H9 (cell line): ENCODE measurements at regions not wholly inside any gene's neighbourhood (a gene's known extent, or its start where the extent isn't known, plus 50 kb on each side); places are given as distances from the start of the nearest gene placed in this dataset.

ENCODE experiments used
- DNase-seq: peaks from one replicate; pipeline ENCODE4 v3.0.0-alpha.2; 2017
- H2AFZ ChIP-seq: one replicate; pipeline ENCODE4 v1.6.1; 2013; ENCODE audit warnings: mild to moderate bottlenecking, low read length, control low read depth, moderate library complexity
- H2AK5ac ChIP-seq: 2 replicates; pipeline ENCODE4 v1.6.1; 2013; ENCODE audit warnings: low read length, control low read depth, mixed read lengths; ENCODE audit not compliant: insufficient read length
- H2BK120ac ChIP-seq: one replicate; pipeline ENCODE4 v1.6.1; 2013; ENCODE audit warnings: low read depth, mild to moderate bottlenecking, low read length, control low read depth, inconsistent platforms; ENCODE audit not compliant: poor library complexity, severe bottlenecking
- H2BK12ac ChIP-seq: 2 replicates; pipeline ENCODE4 v1.6.1; 2013; ENCODE audit warnings: low read length, control low read depth, mixed read lengths, low read depth; ENCODE audit not compliant: insufficient read length
- H2BK15ac ChIP-seq: 2 replicates; pipeline ENCODE4 v1.6.1; 2013; ENCODE audit warnings: low read depth, low read length, control low read depth
- H2BK20ac ChIP-seq: one replicate; pipeline ENCODE4 v1.6.1; 2013; ENCODE audit warnings: low read depth, mild to moderate bottlenecking, low read length, control low read depth, inconsistent platforms; ENCODE audit not compliant: poor library complexity, severe bottlenecking
- H2BK5ac ChIP-seq: 2 replicates; pipeline ENCODE4 v1.6.1; 2013; ENCODE audit warnings: low read length, control low read depth, mixed read lengths; ENCODE audit not compliant: insufficient read length
- H3K14ac ChIP-seq: 2 replicates; pipeline ENCODE4 v1.6.1; 2013; ENCODE audit warnings: low read length, control low read depth; ENCODE audit not compliant: insufficient read depth
- H3K18ac ChIP-seq: 2 replicates; pipeline ENCODE4 v1.6.1; 2013; ENCODE audit warnings: low read depth, mild to moderate bottlenecking, mixed read lengths, low read length, control low read depth; ENCODE audit not compliant: insufficient read length
- H3K23ac ChIP-seq: 2 replicates; pipeline ENCODE4 v1.6.1; 2013; ENCODE audit warnings: low read length, control low read depth, mixed read lengths, low read depth; ENCODE audit not compliant: insufficient read length
- H3K23me2 ChIP-seq: 2 replicates; pipeline ENCODE4 v1.6.1; 2013; ENCODE audit warnings: low read depth, mild to moderate bottlenecking, mixed read lengths, low read length, control low read depth; ENCODE audit not compliant: insufficient read length, poor library complexity, severe bottlenecking
- H3K27ac ChIP-seq: 2 replicates; pipeline ENCODE4 v1.5.1; 2013; ENCODE audit warnings: low read length, control low read depth, mixed read lengths, low read depth; ENCODE audit not compliant: insufficient read length
- H3K27me3 ChIP-seq: 2 replicates; pipeline ENCODE4 v1.6.1; 2013; ENCODE audit warnings: low read length, control low read depth, inconsistent platforms; ENCODE audit not compliant: insufficient read depth
- H3K4ac ChIP-seq: 2 replicates; pipeline ENCODE4 v1.6.1; 2013; ENCODE audit warnings: low read depth, mild to moderate bottlenecking, control low read depth, inconsistent platforms, low read length, moderate library complexity
- H3K4me1 ChIP-seq: 2 replicates; pipeline ENCODE4 v1.6.1; 2013; ENCODE audit warnings: low read length, control low read depth, inconsistent platforms; ENCODE audit not compliant: insufficient read depth
- H3K4me2 ChIP-seq: 2 replicates; pipeline ENCODE4 v1.6.1; 2013; ENCODE audit warnings: low read length, control low read depth, mixed read lengths; ENCODE audit not compliant: insufficient read length, insufficient read depth
- H3K56ac ChIP-seq: 2 replicates; pipeline ENCODE4 v1.6.1; 2013; ENCODE audit warnings: low read depth, mild to moderate bottlenecking, mixed read lengths, low read length, control low read depth; ENCODE audit not compliant: insufficient read length
- H3K79me1 ChIP-seq: 2 replicates; pipeline ENCODE4 v1.6.1; 2013; ENCODE audit warnings: low read depth, mild to moderate bottlenecking, moderate library complexity, low read length, control low read depth, inconsistent platforms; ENCODE audit not compliant: insufficient read depth, poor library complexity, severe bottlenecking
- H3K79me2 ChIP-seq: 2 replicates; pipeline ENCODE4 v1.6.1; 2013; ENCODE audit warnings: low read length, control low read depth, inconsistent platforms; ENCODE audit not compliant: insufficient read depth
- H3K9ac ChIP-seq: 2 replicates; pipeline ENCODE4 v1.6.1; 2013; ENCODE audit warnings: low read length, control low read depth, mixed read lengths; ENCODE audit not compliant: insufficient read length; ENCODE audit errors: extremely low read depth
- H3K9me3 ChIP-seq: one replicate; pipeline ENCODE4 v1.6.1; 2013; ENCODE audit warnings: low read depth, low read length, inconsistent platforms; ENCODE audit not compliant: control insufficient read depth
- H3T11ph ChIP-seq: one replicate; pipeline ENCODE4 v1.6.1; 2013; ENCODE audit warnings: mild to moderate bottlenecking, low read length, control low read depth, inconsistent platforms
- H4K20me1 ChIP-seq: one replicate; pipeline ENCODE4 v1.6.1; 2013; ENCODE audit not compliant: control insufficient read depth, insufficient read length, insufficient read depth
- H4K5ac ChIP-seq: 2 replicates; pipeline ENCODE4 v1.6.1; 2013; ENCODE audit warnings: low read depth, mild to moderate bottlenecking, mixed read lengths, low read length, control low read depth; ENCODE audit not compliant: insufficient read length
- H4K8ac ChIP-seq: replicated peaks from 2 replicates; pipeline ENCODE4 v1.6.1; 2013; ENCODE audit warnings: low read length, control low read depth, mixed read lengths, low read depth; ENCODE audit not compliant: insufficient read length
- H4K91ac ChIP-seq: 2 replicates; pipeline ENCODE4 v1.6.1; 2013; ENCODE audit warnings: low read depth, mild to moderate bottlenecking, moderate library complexity, mixed read lengths, low read length, control low read depth; ENCODE audit not compliant: insufficient read length
- H3K27ac Mint-ChIP-seq, 3 experiments: 2 replicates in 2 of 3; 3 replicates in 1 of 3; pipeline ENCODE4 v1.8.0; 2020 to 2021; ENCODE audit warnings: mixed read lengths in 3 of 3, mild to moderate bottlenecking in 1 of 3, moderate library complexity in 1 of 3
- H3K27me3 Mint-ChIP-seq: 2 replicates; pipeline ENCODE4 v1.8.0; 2021; ENCODE audit warnings: low read depth, mild to moderate bottlenecking, moderate library complexity, mixed read lengths
- H3K36me3 Mint-ChIP-seq, 3 experiments: 2 replicates in 2 of 3; 3 replicates in 1 of 3; pipeline ENCODE4 v1.8.0; 2020 to 2021; ENCODE audit warnings: low read depth in 3 of 3, mixed read lengths in 3 of 3; ENCODE audit not compliant: insufficient read depth in 1 of 3
- H3K4me1 Mint-ChIP-seq, 2 experiments: 2 replicates each; pipeline ENCODE4 v1.8.0; 2020; ENCODE audit warnings: mixed read lengths in 2 of 2
- H3K4me3 Mint-ChIP-seq, 2 experiments: 2 replicates in 1 of 2; 3 replicates in 1 of 2; pipeline ENCODE4 v1.8.0; 2020 to 2021; ENCODE audit warnings: mild to moderate bottlenecking in 2 of 2, mixed read lengths in 2 of 2, moderate library complexity in 1 of 2
- H3K9me3 Mint-ChIP-seq, 2 experiments: 2 replicates in 1 of 2; 3 replicates in 1 of 2; pipeline ENCODE4 v1.8.0; 2020; ENCODE audit warnings: mild to moderate bottlenecking in 2 of 2, mixed read lengths in 2 of 2, moderate library complexity in 1 of 2
- WGBS: extraction: QIAGEN DNeasy Blood & Tissue Kit; methylation state at CpG from one replicate; pipeline ENCODE4 v1.1.7; 2013; ENCODE audit warnings: missing lambda C conversion rate, low lambda C conversion rate, mixed read lengths; ENCODE audit not compliant: insufficient read length; ENCODE audit errors: extremely low coverage; 5-methylcytosine and 5-hydroxymethylcytosine counted together
- TF ChIP-seq, protein P1 (sequence below): fragments of 200-600 bp; sonication (generic); conservative IDR thresholded peaks from 3 replicates; pipeline ENCODE4 v1.8.0; 2021; ENCODE audit warnings: antibody characterized with exemption, mild to moderate bottlenecking

DNA sequence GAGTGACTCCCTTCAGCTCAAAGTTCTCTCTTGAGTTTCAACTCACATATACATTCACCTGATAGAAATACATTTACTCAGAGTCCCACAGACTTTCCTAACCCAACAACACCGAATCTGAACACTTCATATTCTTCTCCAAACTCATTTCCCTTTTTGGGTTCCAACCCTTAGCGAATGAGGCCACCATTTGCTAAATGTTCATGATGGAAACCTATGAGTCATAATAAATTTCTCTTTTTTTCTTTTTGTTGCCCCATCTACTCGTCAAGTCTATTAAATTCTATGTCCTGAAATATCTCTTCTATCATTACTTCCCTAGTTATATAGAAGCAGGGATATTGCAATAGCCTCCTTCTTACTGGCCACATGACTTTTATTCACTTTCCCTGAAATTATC lies 100.1 kb downstream of the HLX start:
- no peak overlapping the region for H3K27ac ChIP-seq
- H3K18ac ChIP-seq = no peak overlapping the region
- H3K79me2 ChIP-seq = no peaks in the 10 kb centered on the region
- H3K27me3 ChIP-seq = no peaks in the 10 kb centered on the region
- WGBS = no CpG with 5 or more reads among the region's 3 CpGs
- no peak overlapping the region for H2BK5ac ChIP-seq
- H3K4me1 ChIP-seq = no peaks in the 10 kb centered on the region
- H2BK20ac ChIP-seq = no peak overlapping the region
- H2BK12ac ChIP-seq = no peak overlapping the region
- TF ChIP-seq, protein P1, sequence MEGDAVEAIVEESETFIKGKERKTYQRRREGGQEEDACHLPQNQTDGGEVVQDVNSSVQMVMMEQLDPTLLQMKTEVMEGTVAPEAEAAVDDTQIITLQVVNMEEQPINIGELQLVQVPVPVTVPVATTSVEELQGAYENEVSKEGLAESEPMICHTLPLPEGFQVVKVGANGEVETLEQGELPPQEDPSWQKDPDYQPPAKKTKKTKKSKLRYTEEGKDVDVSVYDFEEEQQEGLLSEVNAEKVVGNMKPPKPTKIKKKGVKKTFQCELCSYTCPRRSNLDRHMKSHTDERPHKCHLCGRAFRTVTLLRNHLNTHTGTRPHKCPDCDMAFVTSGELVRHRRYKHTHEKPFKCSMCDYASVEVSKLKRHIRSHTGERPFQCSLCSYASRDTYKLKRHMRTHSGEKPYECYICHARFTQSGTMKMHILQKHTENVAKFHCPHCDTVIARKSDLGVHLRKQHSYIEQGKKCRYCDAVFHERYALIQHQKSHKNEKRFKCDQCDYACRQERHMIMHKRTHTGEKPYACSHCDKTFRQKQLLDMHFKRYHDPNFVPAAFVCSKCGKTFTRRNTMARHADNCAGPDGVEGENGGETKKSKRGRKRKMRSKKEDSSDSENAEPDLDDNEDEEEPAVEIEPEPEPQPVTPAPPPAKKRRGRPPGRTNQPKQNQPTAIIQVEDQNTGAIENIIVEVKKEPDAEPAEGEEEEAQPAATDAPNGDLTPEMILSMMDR = no peak
- H3K4me3 Mint-ChIP-seq = no peak overlapping the region
- H3K9me3 Mint-ChIP-seq = no peaks in the 10 kb centered on the region
- no peaks in the 10 kb centered on the region for H3K23me2 ChIP-seq
- H2BK120ac ChIP-seq = no peak overlapping the region
- H4K8ac ChIP-seq = no peak overlapping the region
- H3T11ph ChIP-seq = no peak overlapping the region
- H2AFZ ChIP-seq = no peak overlapping the region
- no peak overlapping the region for H3K56ac ChIP-seq
- no peak overlapping the region for H4K91ac ChIP-seq
- H3K79me1 ChIP-seq = no peaks in the 10 kb centered on the region
- no peaks in the 10 kb centered on the region for H3K9me3 ChIP-seq
- H2BK15ac ChIP-seq = no peak overlapping the region
- no peak overlapping the region for H3K27ac Mint-ChIP-seq
- H3K4me2 ChIP-seq = no peak overlapping the region
- H3K14ac ChIP-seq = no peak overlapping the region
- H4K20me1 ChIP-seq = no peaks in the 10 kb centered on the region
- no peaks in the 10 kb centered on the region for H3K36me3 Mint-ChIP-seq
- H2AK5ac ChIP-seq = no peak overlapping the region
- H3K23ac ChIP-seq = no peak overlapping the region
- peaks cover 2 to 5% of the 10 kb centered on the region in 2 experiments; a peak in 2 of 4 replicates for H3K4me1 Mint-ChIP-seq
- H4K5ac ChIP-seq = no peak overlapping the region
- no peak for DNase-seq
- H3K27me3 Mint-ChIP-seq = no peaks in the 10 kb centered on the region; the same call in none of the 2 replicates
- H3K9ac ChIP-seq = no peak overlapping the region
- no peak overlapping the region for H3K4ac ChIP-seq
